H54 (cell line): ENCODE measurements at regions not wholly inside any gene's neighbourhood (a gene's known extent, or its start where the extent isn't known, plus 50 kb on each side); places are given as distances from the start of the nearest gene placed in this dataset.

Source experiments
- DNase-seq: peaks from one replicate; pipeline ENCODE4 v3.0.0; 2011; ENCODE audit warnings: low spot score, mixed read lengths; ENCODE audit not compliant: insufficient read length
- FAIRE-seq: peaks from 3 replicates; lab custom pipeline; 2011; peaks lifted over from hg19 to GRCh38; lab: Jason Lieb, UNC
- POLR2A ChIP-seq: IDR thresholded peaks from 2 replicates; pipeline ENCODE4 v1.6.1; 2011; ENCODE audit warnings: low read depth, mild to moderate bottlenecking, low read length

GRCh38 chr13:112183532-112184090, 116.7 kb downstream of the SOX1 start:
- FAIRE-seq (no peak), DNase-seq (no peak)
- no peak for TF ChIP-seq POLR2A

- FAIRE-seq (no peak), DNase-seq (no peak)
Observed at GRCh38 chr13:112184261-112184660, 117.3 kb downstream of the SOX1 start.

GRCh38 chr13:112184851-112185371, 118.0 kb downstream of the SOX1 start:
- no peak for TF ChIP-seq POLR2A
- FAIRE-seq (no peak), DNase-seq (no peak)

More at GRCh38 chr13:112184261-112184660, 117.3 kb downstream of the SOX1 start:
- TF ChIP-seq POLR2A: no peak

- DNase-seq (no peak), FAIRE-seq (no peak)
- TF ChIP-seq POLR2A: no peak
Observed at GRCh38 chr13:112185466-112185865, 118.5 kb downstream of the SOX1 start.

- TF ChIP-seq POLR2A: no peak
- FAIRE-seq: no peak
- DNase-seq: no peak
Observed at GRCh38 chr13:112186091-112186490, 119.1 kb downstream of the SOX1 start.

GRCh38 chr13:112187527-112188297, 120.8 kb downstream of the SOX1 start:
- no peak for FAIRE-seq
- TF ChIP-seq POLR2A: no peak
- no peak for DNase-seq

- TF ChIP-seq POLR2A: no peak
- DNase-seq (no peak), FAIRE-seq (no peak)
Observed at GRCh38 chr13:112188298-112188610, 121.3 kb downstream of the SOX1 start.

GRCh38 chr13:112193463-112194166, 126.7 kb downstream of the SOX1 start:
- no peak for TF ChIP-seq POLR2A

GRCh38 chr13:112194167-112194530, 127.2 kb downstream of the SOX1 start:
- DNase-seq (no peak), FAIRE-seq (no peak)
- TF ChIP-seq POLR2A: no peak

More at GRCh38 chr13:112193463-112194166, 126.7 kb downstream of the SOX1 start:
- DNase-seq: no peak
- no peak for FAIRE-seq

GRCh38 chr13:112194579-112194978, 127.6 kb downstream of the SOX1 start:
- DNase-seq: no peak
- no peak for FAIRE-seq
- TF ChIP-seq POLR2A: no peak

GRCh38 chr13:112198396-112199010, 131.6 kb downstream of the SOX1 start:
- TF ChIP-seq POLR2A: no peak
- FAIRE-seq: no peak

GRCh38 chr13:112200200-112200599, 133.3 kb downstream of the SOX1 start:
- DNase-seq: no peak
- no peak for FAIRE-seq

More at GRCh38 chr13:112198396-112199010, 131.6 kb downstream of the SOX1 start:
- DNase-seq: no peak

GRCh38 chr13:112202266-112202665, 135.3 kb downstream of the SOX1 start:
- FAIRE-seq (no peak), DNase-seq (no peak)
- TF ChIP-seq POLR2A: no peak

More at GRCh38 chr13:112200200-112200599, 133.3 kb downstream of the SOX1 start:
- TF ChIP-seq POLR2A: no peak

GRCh38 chr13:112202966-112203365, 136.0 kb downstream of the SOX1 start:
- no peak for FAIRE-seq

More at GRCh38 chr13:112202966-112203365, 136.0 kb downstream of the SOX1 start:
- TF ChIP-seq POLR2A: no peak
- no peak for DNase-seq
